HG03558 (cell line): ENCODE measurements at regions not wholly inside any gene's neighbourhood (a gene's known extent, or its start where the extent isn't known, plus 50 kb on each side); places are given as distances from the start of the nearest gene placed in this dataset.
"Not testable (repeated sequence)": the region's sequence is repeated elsewhere in the genome, so short reads cannot be mapped to it uniquely, and the experiment has no call there.

ENCODE experiments used
- ATAC-seq: cut with Tn5 transposase; IDR thresholded peaks from one replicate; pipeline ENCODE4 v1.9.1; 2021; ENCODE audit warnings: moderate number of reproducible peaks; ENCODE audit not compliant: unreplicated experiment; ENCODE audit errors: extremely low read depth

DNA sequence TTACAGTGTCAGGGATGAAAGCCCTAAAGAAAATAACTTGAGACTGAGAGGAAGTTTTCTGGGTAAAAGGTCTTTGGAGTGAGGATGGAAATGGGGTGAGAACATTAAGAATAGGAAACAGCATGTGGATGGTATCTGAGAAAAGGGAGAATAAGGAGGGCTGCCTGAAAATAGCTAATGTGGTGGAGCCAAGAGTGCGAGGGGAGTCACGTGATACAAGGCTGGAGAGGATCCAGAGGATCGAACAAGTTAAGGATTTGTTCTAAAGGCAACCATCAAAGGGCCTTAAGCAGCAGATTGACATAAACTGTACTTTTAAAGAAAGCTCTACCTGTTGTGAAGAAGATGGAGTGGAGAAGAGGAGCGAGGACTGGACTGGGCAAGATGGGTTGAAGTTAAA is 347.4 kb upstream of the AGA start:
- no peak for ATAC-seq

GRCh38 chr4:177791188-177791587 is 349.0 kb upstream of the AGA start:
- ATAC-seq, result no peak

DNA sequence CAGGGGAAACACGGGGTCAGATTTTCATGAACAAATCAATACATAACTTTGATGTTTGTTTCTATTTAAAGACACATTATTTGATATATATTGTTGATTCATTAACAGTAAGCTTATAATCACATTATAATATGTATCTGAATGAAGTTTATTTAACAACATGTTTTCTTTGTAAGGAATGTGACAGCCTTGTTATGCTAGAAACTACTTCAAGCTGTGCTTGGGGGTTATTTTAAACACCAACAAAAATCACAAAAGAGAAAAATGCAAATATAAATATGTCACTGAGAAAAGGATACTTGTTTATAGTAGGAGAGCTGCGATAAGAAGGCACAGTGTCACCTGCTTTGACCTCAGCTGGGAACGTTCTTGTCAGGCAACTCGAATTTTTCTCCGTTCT is 354.6 kb upstream of the AGA start:
- ATAC-seq, result no peak

GRCh38 chr4:177798161-177798560 is 355.9 kb upstream of the AGA start:
- no peak for ATAC-seq

DNA sequence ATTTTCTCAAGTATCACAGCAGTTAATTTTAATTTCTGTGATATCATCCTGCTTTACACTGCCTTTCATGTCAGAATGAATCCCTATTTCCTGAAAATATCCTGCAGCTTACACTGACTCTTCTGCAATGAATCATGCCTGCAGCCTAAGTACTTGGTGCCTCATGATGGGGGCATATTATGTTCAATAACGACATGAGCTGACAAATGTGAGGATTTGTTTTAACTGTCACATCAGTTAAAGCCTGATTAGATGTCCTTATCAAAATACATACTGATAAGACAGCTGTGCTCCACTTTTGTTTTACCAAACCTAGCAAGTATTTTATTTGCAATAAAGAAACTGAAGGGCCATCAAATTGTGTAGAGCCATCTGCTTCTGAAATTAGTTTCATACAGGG is 359.9 kb upstream of the AGA start:
- ATAC-seq, result no peak

DNA sequence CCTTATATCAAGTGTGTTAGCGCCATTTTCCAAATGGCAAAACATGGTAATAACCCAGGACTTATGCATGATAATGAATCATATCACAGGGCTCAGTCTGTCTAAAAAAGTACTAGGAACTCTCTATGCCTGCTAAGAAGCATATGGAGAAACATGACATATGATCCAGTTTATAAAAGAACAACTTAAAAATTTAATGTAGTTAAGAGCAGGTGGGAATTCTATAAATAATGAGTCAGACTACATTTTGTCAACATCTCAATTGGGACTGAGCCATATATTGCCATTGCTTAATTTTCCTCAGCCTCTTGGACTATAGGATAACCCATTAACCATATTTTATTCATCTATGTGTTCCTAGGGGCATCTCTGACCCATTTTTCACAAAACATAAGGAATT is 360.4 kb upstream of the AGA start:
- no peak for ATAC-seq

DNA sequence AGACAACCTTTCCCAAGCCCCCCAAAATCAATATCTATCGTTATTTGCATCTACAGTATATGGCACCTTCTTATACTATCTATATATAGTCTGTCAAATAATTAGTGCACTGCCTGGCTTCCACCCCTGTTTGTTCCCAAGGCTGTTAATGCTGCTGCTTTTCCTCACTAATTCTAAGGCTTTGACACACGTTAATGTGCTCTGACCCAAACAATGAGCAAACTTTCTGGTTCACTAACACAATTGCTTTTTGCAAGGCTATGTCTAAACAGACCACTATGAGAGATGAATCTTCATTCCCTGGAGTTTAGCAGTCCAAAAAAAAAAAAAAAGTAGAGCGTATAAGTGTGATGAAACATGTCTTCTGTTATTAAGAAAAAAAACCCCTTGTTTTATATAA is 360.9 kb upstream of the AGA start:
- no peak for ATAC-seq

DNA sequence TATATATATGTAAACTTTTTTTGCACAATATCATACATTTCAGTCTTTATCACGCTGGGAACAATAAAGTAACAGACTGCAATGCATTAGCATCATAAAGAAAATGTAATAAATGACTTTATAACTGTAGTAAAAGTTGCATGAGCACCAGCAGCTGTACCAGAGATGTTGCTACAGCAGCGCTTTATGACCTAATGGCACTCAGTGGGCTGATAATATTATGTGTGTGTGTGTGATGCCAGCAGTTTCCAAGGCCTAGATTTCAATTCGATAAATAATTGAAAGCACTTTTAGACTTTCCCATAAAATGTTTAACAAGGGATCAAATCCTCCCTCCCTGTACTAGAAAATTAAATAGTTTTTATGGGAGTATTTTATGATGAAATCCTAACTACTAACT is 367.6 kb upstream of the AGA start:
- no peak for ATAC-seq

DNA sequence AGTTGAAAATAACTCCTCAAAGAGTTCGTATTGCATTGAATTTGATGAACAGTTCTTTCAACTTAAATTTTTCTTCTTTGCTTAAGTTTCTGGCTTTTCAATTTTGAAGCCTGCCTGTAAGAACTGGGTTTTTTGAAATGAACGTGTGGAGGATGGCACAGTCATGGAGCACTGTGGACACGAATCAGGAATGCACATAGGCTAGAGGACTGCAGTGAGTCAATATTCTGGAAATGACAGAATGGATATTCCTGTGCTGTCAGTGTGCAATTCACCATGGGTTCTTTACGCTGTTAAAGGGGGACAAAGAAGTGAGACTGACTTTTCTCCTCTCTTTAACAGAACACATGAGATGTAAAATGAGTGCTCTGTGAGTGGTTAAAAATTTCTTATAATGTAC is 368.0 kb upstream of the AGA start:
- no peak for ATAC-seq

DNA sequence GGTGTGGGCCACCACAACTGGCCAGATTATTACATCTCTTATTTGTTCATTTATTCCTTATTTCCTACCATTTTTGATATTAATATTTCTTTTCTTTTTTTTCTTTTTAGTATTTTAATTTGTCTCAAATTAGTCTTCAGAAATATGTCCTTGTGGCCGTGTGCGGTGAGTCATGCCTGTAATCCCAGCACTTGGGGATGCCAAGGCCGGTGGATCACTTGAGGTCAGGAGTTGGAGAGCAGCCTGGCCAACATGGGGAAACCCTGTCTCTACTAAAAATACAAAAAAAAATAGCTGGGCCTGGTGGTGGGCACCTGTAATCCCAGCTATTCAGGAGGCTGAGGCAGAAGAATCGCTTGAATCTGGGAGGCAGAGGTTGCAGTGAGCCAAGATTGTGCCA is 376.2 kb upstream of the AGA start:
- ATAC-seq, result not testable (repeated sequence)

DNA sequence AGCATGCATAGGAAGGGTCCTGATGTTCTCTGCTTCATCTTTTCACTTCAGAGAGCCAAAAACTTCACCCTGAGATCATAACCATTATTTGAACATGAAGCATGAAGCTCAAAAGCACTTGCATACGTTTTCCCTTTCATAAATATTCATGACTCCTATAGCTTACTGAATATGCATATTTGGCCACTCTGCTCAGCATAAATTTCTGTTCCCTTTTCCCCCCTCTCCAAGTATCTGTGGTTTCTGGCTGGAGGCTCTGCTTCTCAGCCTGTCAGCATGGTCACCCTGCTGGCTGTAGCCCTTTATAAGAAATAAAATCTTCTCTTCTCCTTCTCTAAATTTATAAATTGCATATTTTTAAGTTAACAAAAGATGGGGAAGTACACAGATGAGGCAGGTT is 384.7 kb upstream of the AGA start:
- no peak for ATAC-seq

DNA sequence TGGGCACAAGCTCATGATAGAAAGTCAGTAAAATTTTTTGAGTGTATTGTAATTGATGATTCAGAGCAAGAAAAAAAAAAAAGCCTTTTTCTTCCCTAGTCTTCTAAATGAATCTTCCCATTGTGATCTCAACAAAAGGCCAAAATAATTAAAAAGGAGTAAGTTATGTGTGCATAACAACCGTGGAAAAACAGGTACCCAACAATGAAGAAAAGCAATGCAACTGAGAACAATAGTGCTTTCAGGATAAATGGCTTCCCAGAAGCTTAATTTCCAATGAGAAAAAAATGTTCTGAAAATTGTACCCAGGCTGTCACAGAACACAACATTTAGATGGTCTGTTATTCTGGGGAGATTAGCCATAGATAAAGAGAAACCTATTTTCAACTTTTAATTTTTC is 399.0 kb upstream of the AGA start:
- ATAC-seq, result no peak

GRCh38 chr4:177853229-177853628 is 411.0 kb upstream of the AGA start:
- no peak for ATAC-seq

DNA sequence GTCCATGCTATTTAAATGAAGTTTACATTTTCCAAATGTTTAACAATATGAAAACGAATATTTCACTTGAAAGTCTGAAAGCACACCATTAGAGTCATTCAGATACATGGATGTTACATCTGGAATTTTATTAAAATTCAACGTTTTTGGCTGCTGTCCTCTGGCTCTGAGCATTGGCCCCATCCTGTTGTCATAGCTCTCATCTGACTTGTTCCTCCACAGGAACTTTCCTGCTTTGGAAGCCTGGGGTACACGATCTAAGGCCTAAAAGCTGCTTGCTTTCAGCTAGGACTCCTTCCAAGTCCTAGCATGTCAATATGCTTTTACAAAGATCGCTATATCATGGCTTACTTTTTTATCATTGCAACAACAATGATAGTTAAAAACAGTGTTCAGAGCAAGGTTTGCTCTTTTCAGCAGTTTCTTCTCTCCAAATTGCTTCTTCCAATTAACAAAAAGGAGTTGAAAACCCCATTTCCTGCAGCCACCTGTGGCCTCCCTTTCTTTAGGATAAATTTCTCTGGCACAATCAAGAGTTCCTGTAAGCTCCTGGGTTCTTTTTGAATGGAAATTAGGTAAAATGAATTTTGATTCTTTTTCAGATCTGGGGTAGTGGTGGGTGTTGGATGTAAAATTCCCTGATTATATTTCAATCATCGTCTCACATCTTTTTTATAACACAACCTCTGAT is 413.4 kb upstream of the AGA start:
- no peak for ATAC-seq

DNA sequence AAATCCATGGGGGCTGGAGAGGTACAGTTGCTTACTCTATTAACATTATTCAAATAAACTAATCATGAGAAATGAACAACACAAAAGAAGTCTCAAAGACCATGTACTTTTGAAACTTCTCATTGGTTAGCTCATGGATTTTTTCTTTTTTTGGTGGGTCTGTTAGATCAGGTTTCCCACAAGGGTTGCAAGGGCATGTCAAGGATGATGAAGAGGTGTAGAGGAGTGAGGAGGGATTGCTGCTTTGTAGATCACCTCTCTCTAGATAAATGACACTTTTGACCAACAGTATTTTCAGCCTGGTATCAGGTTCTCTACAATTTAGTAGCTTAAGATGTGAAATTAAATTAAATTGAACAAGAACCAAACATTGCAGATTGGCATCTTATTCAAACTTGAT is 417.9 kb upstream of the AGA start:
- no peak for ATAC-seq

DNA sequence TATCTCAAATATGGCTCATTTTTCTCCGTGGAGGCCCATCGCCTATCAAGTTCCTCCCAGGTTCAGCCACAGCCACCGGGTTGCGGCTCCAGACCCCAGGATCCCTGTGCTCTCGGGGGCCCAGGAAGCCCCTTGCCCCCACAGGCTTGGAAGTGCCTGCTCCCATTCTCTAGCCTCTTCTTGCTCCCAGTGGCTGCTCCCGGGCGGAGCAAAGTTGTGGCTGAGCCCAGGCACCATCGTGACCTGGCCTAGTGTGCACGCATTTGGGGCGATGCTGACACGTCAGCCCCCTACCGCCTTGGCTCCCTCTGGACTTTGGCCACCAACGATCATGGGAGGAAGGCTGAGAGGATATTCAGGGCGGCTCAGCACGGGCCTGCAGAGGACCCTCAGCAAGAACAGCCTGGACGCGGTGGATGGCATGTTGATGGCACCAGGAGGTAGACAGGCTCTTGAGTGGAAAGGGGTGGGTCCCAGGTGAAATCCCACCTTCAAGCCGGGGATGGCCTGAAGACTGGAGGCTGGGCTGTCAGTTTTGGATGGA is 419.4 kb upstream of the AGA start:
- ATAC-seq, result no peak

GRCh38 chr4:177862541-177863176 is 420.4 kb upstream of the AGA start:
- no peak for ATAC-seq

DNA sequence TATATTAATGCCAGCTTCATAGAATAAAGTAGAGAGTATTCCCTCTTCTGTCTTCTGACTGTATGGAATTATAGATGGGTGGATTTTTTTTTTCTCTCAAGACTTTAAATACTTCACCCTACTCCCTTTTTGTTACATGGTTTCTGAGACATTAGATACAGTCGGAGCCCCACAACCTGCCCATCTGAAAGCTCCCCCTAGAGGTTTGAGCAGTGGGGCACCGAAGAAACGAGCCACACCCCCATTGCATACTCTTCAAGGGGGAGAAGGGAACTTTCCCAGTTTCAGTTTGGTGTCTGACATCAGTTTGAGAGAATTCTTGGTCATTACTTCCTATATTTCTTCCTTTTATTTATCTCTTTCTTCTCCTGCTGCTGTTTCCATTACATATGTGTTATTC is 437.6 kb upstream of the AGA start:
- ATAC-seq, result no peak

GRCh38 chr4:177895136-177895535 is 452.9 kb upstream of the AGA start:
- no peak for ATAC-seq

- ATAC-seq, result no peak
Measured at GRCh38 chr4:177901786-177902185, 459.5 kb upstream of the AGA start.

GRCh38 chr4:177902386-177902785 is 460.1 kb upstream of the AGA start:
- no peak for ATAC-seq
